ENCODE measurements at regions not wholly inside any gene's neighbourhood (a gene's known extent, or its start where the extent isn't known, plus 50 kb on each side); places are given as distances from the start of the nearest gene placed in this dataset.

DNA sequence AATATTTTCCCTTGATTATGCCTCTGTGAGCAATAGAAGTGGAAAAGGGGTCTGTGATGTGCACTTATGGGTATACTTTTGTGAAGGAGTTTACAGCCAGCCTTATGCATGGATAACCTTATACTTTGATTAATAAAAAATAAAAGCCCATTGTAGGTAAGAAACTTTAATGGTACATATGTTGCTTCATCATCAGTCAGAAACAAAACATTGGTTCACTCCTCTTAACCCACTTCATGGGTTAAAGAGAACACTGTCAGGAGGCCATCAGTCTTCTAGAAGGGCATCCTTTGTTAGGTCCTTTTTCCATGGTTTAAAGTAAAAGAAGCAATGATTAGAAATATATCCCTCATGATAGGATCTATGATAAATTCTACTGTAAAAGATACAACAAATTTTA is 952.1 kb upstream of the MIR17HG start:
- DNase-seq = no peak

DNA sequence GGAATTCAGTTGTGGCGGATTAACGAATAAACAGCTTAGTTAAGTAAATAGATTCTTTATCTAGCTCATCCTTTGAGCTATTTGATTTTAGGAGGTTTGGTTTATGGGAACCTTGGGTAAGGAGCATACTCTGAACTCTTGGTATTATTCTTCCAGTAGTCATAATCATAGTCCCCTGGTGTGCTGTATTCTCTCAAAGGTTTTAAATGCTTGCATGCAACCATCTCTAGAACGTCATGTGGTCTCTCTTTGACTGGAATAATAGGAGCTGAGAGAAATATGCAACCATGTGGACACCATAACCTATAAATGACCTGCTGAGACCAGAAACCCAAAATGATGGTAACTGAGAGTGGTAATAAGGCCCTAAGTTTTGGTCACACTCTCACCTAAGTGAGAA is 951.6 kb upstream of the MIR17HG start:
- no peak for DNase-seq

DNA sequence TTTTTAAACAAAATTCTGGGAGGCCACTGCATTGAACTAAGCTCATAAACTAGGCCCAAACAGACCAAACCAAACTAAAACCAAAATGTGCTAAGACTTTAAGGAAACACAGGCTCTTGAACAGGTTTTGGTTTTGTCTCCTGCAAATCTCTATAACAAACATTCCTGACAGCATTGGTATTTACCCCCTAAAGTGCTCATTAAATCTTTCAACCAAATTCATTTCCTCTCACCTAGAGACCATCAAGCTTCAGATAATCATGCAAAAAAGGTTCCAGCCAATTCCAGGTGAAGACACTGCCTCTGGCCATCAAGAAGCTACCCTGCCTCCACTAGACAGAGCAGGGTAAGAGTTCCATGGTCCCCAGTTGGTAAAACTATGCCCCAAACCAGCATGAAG is 951.2 kb upstream of the MIR17HG start:
- no peak for DNase-seq

DNA sequence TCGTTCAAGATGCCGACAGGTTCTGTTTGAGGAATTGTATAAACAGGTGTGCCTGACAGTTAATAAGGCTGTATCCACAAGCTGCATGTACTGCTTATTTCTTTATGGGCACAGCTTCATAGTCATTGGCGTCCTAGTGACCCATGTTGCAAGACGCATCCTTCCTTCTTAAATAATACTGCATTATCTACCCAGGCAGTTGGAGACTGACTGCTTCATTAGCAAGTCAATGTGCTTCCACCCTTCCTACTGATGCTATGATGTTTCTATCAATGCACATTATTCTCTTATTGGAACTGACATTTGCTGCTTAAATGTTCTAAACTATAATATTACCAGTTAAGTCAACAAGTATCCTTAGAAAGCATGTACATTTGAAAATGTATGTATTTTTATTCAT is 950.0 kb upstream of the MIR17HG start:
- DNase-seq = no peak

DNA sequence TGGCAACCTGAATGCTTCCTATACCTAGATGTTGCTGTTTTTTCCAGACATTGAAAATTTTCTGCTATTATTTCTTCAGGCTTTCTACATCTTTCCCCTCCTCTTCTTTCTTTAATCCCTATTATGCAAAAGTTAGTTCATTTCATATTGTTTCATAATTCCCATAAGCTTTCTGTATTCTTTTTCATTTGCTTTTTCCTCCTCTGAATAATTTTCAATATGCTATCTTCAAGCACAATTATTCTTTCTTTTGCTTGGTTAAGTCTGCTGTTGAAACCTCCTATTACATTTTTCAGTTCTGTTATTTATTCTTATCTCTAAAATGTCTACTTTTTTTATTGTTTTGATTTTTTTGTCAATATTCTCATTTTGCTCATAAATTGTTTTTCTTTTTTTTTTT is 947.1 kb upstream of the MIR17HG start:
- DNase-seq = no peak

DNA sequence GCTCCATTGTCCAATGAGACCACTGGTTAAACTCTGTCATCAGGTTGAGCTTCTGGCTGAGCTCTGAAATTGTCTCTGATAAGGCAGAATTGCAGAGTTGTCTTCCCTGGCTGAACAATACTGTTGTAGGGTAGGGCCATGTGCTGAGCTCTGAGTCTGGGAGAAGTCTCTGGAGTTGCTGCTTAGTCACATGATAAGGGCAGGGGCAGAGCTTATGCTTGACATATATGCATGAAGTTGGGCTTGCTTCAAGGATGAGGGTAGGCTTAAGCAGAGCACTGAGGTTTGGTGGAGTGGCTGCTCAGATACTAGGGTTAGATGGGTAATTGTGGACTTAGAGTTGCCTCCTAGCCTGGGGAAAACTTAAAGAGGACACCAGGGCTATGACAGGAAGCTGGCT is 946.3 kb upstream of the MIR17HG start:
- DNase-seq = no peak

DNA sequence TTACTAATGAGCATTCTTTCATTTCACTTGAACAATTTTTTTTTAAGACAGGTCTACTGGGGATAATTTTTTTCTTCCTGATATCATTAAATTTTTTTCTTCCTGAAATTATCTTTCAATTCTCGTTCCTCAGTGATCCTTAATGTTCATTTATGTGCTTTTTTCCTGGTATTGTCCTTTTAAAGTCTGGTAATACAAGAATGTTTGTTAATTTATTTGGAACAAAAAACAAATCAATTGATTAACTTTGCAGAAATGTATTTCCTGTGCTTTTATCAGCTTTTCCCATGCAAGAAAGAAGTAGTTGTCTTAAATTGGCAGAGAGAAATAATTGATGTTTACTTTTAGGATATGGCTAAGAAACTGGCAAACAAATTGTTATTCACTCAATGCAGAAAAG is 945.4 kb upstream of the MIR17HG start:
- DNase-seq = no peak

DNA sequence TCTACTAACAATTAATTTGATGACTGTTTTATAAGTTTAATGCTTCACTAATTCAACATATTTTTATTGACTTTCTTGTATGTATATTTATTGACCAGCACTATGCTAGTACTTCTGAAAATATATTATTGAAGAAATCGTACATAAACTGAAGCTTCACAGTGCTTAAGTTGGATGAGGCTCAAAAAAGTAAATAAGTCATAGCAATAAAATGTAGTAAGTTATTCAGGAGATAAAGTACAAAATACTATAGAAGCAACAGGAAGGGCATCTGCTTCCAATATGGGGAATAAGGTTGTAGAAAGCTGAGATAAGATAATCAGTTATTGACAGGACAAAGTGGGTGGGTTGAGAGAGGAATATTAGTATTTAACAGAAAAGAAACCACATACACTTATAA is 944.9 kb upstream of the MIR17HG start:
- DNase-seq = no peak

DNA sequence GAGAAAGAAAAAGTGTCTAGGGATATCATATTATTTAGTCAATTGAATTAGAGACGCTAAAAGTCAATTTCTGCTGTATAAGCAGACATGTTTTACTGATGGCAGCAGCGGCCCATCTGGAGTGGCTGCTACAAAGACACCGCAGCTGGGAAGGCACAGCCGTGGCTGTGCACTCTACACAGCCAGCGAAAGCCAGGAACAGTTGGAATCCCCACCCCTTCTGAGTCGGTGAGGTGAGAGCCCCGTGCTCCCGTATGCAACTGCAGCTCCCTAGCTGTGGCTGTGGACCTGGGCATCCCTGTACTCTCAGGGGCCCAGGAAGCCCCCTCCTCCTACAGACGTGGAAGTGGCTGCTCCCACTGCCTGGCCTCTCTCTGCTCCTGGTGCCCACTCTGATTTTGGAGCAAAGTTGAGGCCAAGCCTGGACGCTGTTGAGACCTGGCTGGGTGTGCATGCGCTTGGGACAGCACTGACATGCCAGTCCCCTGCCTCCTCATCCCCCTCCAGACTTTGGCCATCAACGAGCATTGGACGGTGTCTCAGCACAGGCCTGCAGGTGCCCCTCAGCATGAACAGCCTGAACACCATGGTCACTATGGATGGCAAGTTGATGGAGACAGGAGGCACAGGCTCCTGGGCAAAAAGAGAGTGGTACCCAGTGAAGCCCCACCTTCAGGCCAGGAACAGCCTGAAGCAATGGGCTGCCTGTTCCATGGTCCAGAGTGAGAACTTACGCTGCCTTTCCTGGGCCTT is 944.0 kb upstream of the MIR17HG start:
- no peak for DNase-seq

DNA sequence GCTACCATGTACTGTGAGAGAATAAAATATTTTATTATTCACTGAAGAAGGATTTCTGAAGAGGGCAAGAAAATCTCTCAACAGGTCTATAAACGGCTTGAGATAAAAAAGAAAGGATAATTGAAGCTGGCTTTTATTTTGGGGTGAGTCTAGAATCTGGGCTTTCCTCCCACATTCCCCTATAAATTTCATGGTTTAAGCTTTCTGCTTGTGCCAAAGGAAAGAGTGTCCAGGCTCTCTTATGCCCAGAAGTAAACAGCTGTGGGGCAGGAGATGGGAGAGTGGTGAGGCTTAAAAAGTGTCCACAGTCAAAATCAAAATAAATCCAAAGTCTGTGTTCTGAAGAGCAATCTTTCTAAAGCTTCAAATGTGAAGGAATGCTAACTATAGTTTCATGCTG is 942.2 kb upstream of the MIR17HG start:
- DNase-seq = no peak

DNA sequence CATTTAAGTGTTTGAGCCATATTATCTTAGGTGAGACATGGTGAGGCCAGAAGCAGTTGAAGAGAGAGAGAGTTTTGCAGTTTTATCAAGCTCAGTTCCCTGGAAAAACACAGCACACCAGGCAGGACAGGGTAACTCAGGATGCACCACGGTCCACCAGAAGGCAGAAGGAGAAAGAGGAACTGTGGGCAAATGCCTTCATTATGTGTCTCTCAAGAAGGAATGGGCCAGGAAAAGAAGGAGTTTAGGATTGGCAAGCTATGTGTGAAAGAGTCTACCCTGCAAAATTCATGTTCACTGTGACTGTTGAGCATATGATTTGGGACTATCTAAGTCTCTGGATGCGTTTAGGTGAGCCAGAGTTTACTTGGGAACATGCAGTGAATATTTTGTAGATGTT is 934.5 kb upstream of the MIR17HG start:
- DNase-seq = no peak

DNA sequence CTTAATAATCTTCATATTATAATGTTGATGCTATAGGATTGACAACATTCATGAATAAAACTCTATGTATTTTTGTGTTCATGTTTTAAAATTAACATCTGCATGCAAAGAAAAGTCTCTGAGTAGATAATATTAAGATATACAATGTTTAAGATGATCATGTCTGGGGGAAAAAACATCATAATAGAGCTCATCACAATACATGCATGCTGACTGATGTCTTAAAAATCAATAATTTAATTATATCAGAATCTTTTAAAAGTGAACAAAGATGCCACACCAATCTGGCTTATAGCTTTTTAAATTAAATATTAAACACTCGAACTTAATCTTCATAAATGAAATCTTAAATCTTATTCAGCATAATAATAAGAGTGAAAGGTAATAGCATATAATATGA is 933.9 kb upstream of the MIR17HG start:
- no peak for DNase-seq

DNA sequence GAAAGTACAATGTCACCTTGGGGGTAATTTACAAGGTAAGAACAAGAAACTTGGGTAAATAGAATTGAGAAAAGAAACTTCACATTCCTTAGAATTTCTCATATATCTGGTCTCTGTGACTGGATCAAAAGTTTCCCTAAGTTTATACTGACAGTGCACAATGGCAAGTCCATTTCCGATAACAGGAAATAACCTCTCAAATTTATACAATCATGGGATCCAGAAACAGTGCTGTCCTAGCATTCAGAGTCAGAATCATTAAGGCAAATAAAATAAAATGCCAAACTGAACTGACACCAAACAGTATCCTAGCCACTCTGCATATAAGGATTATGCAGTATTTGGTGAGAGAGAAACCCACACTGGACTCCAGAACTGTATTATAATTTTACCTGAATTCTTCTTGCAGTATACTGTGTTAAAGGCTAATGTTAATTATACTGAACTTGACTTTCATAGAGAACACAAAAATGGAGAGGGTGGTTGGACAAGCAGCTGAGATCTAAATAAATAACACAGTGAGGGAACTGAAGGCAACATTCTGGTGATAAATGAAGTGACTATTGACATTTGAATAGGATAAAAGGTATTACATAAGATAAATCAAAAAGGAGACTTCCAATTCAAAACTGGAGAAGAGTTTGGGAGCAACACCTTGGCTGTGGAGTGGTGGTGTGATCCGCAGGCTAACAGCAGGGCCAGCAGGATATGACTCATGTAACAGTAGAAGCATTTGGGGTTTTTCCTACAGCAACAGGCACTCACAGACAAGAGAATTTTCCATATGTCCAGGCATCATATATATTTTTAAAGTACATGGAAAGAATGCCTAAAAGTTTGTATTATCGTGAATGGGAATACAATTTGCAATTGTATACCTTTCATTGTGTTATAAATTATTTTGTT is 932.5 kb upstream of the MIR17HG start:
- DNase-seq = no peak

DNA sequence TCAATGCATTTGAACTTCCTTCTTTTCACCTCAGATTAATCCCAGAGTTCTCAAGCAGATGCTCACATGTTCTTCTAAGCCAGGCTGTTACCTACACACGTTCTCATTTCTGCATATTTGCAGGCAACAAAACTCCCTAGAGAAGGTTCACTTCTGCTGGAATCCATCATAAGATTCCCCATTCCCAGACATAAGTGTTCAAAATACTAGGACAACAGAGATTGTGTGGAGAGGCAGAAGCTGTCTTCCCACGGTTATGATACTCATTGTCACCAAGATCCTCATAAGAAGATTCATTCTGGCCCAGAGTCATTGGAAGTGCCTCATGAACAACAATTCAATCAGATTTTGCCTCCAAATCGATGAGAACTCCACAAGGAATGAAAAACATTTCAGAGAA is 931.6 kb upstream of the MIR17HG start:
- no peak for DNase-seq

DNA sequence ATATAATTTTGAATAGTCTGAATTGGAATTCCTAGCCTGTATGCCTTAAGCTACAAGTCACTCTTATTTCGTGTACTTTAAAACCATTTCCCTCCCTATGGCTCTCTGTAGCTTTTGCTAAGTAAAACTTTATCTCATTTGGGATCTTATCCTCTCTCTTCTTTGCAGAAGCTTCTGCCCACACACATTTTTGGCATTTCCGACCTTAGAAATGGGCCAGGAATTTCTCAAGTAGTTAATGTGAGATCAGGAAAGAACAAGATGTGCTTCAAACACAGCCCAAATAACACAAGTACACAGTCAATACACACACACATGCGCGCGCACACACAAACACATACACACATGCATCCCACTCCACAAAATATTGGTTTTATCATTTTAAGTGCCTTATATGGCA is 931.0 kb upstream of the MIR17HG start:
- no peak for DNase-seq

DNA sequence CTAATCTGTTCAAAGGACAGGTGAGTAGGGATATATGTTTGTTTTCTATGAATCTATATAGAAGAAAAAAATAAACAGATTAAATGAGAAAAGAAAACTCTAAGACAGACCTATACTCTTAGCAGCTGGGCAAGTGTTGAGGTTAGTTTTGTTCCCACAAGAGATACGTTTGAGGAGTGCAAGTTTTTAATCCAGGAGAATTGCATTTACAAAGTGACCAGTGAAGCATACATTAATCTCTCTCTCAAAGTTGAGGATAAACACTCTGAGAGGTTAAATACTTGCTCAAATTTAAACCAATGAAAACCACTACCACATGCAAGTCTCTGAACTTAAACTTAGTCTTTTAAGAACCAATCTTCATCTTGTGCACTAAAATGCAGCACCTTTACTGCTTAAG is 930.5 kb upstream of the MIR17HG start:
- no peak for DNase-seq

DNA sequence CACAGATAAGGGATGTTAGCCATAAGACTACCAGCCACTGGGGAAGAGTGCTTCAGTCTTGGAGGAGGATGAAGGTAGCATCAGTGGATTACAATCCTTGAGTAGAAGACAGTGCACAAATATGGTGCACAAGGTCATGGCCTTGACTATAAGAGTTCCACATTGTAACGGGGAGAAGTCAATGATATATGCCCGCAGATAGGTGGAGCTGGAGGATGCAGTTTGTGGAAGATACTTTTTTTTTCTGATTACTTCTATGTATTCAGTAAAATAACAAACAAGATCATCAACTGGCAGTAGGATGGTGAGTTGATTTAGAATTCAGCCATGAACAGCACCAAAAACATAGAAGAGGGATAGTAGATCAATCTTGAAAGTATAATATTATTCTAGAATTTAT is 926.8 kb upstream of the MIR17HG start:
- no peak for DNase-seq

DNA sequence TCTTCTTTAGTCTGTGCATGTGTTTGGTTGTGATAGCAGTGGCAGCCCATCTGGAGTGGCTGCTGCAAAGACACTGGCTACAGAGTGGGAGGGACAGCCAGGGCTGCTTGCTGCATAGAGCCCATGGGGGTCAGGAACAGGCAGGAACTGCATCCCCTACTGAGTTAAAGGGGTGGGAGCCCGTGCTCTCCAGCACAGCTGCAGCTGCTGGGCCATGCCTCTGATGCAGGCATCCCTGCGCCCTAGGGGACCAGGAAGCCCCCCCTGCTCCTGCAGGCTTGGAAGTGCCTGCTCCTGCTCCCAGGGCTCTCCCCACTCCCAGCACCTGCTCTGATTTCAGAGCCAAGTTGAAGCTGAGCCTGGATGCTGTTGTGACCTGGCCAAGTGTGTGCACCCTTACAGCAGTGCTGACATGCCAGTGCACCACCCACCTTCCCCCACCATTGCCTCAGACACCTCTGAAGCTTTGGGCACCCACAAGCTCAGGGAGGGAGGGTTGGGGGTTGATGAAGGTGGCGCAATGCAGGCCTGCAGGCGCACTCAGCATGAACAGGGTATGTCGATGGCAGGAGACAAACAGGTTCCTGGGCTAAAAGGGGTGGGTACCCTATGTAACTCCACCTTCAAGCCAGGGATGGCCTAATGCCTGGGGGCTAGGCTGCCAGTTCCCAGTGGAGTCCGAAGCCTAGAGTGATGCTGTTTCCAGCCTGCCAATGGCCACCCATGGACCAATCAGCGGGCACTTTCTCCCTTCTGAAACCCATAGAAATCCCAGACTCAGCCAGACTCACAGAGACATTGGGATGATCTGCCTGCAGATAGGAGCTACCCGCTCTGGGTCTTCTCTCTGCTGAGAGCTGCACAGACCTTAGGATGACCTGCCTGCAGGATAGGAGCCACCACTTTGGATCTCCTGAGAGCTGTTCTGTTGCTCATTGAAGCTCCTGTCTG is 919.9 kb upstream of the MIR17HG start:
- DNase-seq = no peak

DNA sequence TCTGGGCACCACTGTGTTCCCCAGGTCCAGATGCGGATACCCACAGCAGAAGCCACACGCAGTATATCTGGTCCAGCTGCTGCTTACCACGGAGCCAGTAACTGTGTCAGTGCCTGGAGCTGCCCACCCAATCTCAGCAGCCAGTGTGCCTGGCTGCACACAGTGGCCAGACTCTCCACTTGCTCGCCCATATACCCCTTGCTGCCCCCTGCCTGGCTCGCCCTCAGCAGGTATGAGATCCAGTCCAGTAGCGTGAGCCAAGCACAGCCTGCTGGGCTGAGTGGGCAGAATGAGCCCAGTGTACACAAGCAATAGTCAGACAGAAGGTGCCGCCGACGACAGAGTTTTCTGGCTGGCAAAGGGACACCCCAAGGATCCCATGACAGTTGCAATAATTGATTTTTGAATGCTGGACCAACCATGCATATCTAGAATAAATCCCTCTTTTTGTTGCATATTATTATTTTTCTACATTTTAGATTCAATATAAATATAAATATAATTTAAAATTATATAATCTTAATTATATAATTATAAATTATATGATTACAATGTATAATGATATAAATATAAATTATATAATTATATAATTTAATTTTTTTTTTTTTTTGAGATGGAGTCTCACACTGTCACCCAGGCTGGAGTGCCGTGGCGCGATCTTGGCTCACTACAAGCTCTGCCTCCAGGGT is 918.8 kb upstream of the MIR17HG start:
- no peak for DNase-seq

DNA sequence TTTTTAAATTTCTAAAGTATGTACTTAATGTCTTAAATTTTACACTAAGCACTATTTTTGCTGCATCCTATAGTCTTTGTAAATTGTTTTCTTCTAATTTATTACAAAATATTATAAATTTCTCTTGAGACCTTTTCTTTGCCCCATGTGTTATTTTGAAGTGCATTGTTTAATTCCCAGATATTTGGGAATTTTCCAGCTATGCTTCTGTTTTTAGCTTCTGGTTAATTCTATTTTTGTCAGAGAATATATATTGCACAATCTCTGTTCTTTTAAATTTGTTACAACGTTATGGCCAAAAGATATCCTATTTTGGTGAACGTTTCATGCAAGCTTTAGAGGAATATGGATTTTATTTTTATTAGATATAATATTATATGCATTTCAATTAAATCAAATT is 917.4 kb upstream of the MIR17HG start:
- DNase-seq = no peak

DNA sequence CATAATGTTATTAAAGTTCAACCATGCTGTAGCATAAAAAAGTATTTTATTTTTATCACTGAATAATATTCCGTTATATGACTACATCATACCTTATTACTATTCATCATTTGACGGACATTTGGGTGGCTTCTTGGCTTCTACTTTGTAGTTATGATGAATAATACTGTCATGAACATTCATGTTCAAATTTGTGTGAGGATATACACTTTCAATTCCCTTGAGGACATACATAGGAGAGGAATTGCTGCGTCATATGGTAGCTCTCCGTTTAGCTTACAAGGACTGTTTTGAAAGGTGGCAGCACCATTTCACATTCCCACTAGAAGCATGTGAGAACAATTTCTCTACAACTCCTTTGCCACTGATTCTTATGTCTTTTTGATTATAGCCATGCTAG is 910.8 kb upstream of the MIR17HG start:
- DNase-seq = no peak

DNA sequence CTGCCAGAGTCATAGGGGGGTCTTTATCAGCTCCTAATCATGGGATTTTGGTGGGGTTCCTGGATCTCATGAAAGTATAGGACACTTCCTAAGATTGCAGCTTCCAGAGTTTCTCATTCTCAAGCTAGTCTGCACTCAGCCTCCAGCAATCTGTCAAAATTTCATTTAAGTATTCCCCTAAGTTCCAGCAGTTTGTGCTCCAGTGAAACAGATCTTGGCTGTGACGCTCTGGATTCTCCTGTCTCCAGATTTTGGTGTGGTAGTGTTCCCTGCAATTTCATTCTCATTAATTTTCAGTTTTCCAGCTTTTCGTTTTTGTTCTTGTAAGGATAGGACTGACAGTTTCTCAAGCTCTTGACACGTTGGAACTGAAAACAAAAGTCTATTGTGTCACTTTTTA is 908.9 kb upstream of the MIR17HG start:
- no peak for DNase-seq

DNA sequence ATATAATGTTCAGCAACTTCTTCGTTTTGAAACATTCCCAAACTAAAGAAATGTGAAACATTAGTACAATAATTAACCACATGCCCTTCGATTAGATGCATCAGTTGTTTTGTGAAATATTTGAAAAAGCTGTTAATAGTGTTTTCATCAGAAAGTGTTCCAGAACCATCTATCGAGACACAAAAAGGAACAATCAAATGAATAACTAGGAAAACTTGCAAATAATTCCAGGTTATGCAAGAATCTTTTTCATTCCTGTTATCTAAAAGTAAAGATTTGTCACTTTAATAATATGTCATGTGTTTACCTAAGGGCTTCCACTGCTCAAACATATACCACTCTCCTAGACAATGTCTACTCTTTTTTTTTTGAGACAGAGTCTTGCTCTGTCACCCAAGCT is 904.2 kb upstream of the MIR17HG start:
- DNase-seq = no peak
